ENCODE measurements at regions not wholly inside any gene's neighbourhood (a gene's known extent, or its start where the extent isn't known, plus 50 kb on each side); places are given as distances from the start of the nearest gene placed in this dataset.

- TF ChIP-seq CTCF (IDR thresholded peaks at IDR 0.05) (no peak), POLR2A (IDR thresholded peaks at IDR 0.05) (no peak)
Observed at GRCh38 chr10:108230478-108231170, 1066.1 kb upstream of the SORCS1 start.

Measured in testis (tissue), 2 donors.